ENCODE measurements at regions not wholly inside any gene's neighbourhood (a gene's known extent, or its start where the extent isn't known, plus 50 kb on each side); places are given as distances from the start of the nearest gene placed in this dataset.

DNA sequence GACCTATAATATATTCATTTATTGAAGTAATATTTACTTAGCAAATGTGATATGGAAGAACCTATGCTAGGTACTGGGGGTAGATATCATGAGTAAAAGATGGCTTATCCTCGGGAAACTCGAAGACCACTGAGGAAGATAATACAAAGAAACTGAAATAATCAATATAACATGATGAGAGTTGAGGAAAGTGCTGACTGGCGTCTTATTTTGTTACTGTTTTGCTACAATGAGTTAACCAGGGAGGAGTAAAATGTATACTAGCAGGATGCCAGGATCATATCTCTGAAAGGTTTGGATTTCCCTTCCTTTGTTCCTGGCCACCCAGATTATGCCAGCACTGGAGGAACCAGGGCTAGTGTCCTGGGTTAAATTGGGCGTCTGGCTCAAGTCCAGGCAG lies 111.7 kb upstream of the SPATS2L start:
- TF ChIP-seq, protein P1, sequence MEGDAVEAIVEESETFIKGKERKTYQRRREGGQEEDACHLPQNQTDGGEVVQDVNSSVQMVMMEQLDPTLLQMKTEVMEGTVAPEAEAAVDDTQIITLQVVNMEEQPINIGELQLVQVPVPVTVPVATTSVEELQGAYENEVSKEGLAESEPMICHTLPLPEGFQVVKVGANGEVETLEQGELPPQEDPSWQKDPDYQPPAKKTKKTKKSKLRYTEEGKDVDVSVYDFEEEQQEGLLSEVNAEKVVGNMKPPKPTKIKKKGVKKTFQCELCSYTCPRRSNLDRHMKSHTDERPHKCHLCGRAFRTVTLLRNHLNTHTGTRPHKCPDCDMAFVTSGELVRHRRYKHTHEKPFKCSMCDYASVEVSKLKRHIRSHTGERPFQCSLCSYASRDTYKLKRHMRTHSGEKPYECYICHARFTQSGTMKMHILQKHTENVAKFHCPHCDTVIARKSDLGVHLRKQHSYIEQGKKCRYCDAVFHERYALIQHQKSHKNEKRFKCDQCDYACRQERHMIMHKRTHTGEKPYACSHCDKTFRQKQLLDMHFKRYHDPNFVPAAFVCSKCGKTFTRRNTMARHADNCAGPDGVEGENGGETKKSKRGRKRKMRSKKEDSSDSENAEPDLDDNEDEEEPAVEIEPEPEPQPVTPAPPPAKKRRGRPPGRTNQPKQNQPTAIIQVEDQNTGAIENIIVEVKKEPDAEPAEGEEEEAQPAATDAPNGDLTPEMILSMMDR (IDR thresholded peaks at IDR 0.05; ENCODE audit: insufficient read depth, low read depth, low read length) = no peak
- TF ChIP-seq EZH2 (IDR thresholded peaks at IDR 0.05; ENCODE audit: insufficient read depth, low read length) = no peak

All from astrocyte (in vitro differentiated cells and primary cell).